NOMO-1 treated with dmso at 0.1 percent for 144 hours (cell line): ENCODE measurements at regions not wholly inside any gene's neighbourhood (a gene's known extent, or its start where the extent isn't known, plus 50 kb on each side); places are given as distances from the start of the nearest gene placed in this dataset.
A peak's percentile ranks its signal among the peaks of the same experiment; 100 is the strongest.

ENCODE experiments used
- DNase-seq: peaks from one replicate; lab custom pipeline; 2025; ENCODE audit not compliant: unreplicated experiment; lab: John Stamatoyannopoulos, UW

- no peak for DNase-seq
Observed at GRCh38 chr21:25338415-25338814, 268.9 kb downstream of the MRPL39 start.

GRCh38 chr21:25334046-25334730 is 273.1 kb downstream of the MRPL39 start:
- no peak for DNase-seq

- DNase-seq: no peak
Observed at GRCh38 chr21:25331286-25331685, 276.0 kb downstream of the MRPL39 start.

- no peak for DNase-seq
Observed at GRCh38 chr21:25330266-25330665, 277.0 kb downstream of the MRPL39 start.

GRCh38 chr21:25329227-25329825 is 278.0 kb downstream of the MRPL39 start:
- no peak for DNase-seq

GRCh38 chr21:25328736-25329135 is 278.5 kb downstream of the MRPL39 start:
- no peak for DNase-seq

- no peak for DNase-seq
Observed at GRCh38 chr21:25326181-25326580, 281.1 kb downstream of the MRPL39 start.

GRCh38 chr21:25324666-25325065 is 282.6 kb downstream of the MRPL39 start:
- no peak for DNase-seq

- DNase-seq: no peak
Observed at GRCh38 chr21:25323356-25323949, 283.8 kb downstream of the MRPL39 start.

GRCh38 chr21:25314247-25314646 is 293.0 kb downstream of the MRPL39 start:
- DNase-seq: no peak

- DNase-seq: no peak
Observed at GRCh38 chr21:25313829-25314228, 293.5 kb downstream of the MRPL39 start.

- no peak for DNase-seq
Observed at GRCh38 chr21:25307489-25307888, 299.8 kb downstream of the MRPL39 start.

- no peak for DNase-seq
Observed at GRCh38 chr21:25304611-25305010, 302.7 kb downstream of the MRPL39 start.

- DNase-seq: no peak
Observed at GRCh38 chr21:25300632-25301031, 306.6 kb downstream of the MRPL39 start.

GRCh38 chr21:25298512-25299491 is 308.5 kb downstream of the MRPL39 start:
- peak; percentile 39 for DNase-seq

- no peak for DNase-seq
Observed at GRCh38 chr21:25297117-25297516, 310.2 kb downstream of the MRPL39 start.

GRCh38 chr21:25296252-25296651 is 311.0 kb downstream of the MRPL39 start:
- no peak for DNase-seq

- DNase-seq: no peak
Observed at GRCh38 chr21:25292396-25292795, 314.9 kb downstream of the MRPL39 start.

- peak; percentile 16 for DNase-seq
Observed at GRCh38 chr21:25283720-25284119, 323.6 kb downstream of the MRPL39 start.

GRCh38 chr21:25281134-25281533 is 326.1 kb downstream of the MRPL39 start:
- DNase-seq: no peak

GRCh38 chr21:25280061-25280460 is 327.2 kb downstream of the MRPL39 start:
- DNase-seq: no peak
